Vagina (tissue), 2 donors: ENCODE measurements at regions not wholly inside any gene's neighbourhood (a gene's known extent, or its start where the extent isn't known, plus 50 kb on each side); places are given as distances from the start of the nearest gene placed in this dataset.

Experiments
- DNase-seq, 2 donors: peaks; one replicate each; pipeline ENCODE4 v3.0.0-alpha.2; 2017; ENCODE audit errors: extremely low spot score in 2 of 2
- H3K27ac ChIP-seq: fragments of 200-600 bp; sonication (generic); one replicate; pipeline ENCODE4 v1.5.1; 2019
- H3K27me3 ChIP-seq: fragments of 200-600 bp; sonication (generic); one replicate; pipeline ENCODE4 v1.5.1; 2019
- H3K36me3 ChIP-seq, 2 donors: fragments of 200-600 bp; sonication (generic); one replicate each; pipeline ENCODE4 v1.5.1; 2017 to 2019
- H3K4me1 ChIP-seq: fragments of 200-600 bp; sonication (generic); one replicate; pipeline ENCODE4 v1.5.1; 2019
- H3K4me3 ChIP-seq, 2 donors: fragments of 200-600 bp; sonication (generic); 1 replicate in 1 of 2; 2 replicates in 1 of 2; pipeline ENCODE4 v1.5.1; 2016 to 2019
- H3K9me3 ChIP-seq: fragments of 200-600 bp; sonication (generic); one replicate; pipeline ENCODE4 v1.5.1; 2019
- POLR2A ChIP-seq, 2 donors: fragments of 450-650 bp; IDR thresholded peaks; one replicate each; pipeline ENCODE4 v1.6.1; 2017; ENCODE audit warnings: antibody characterized with exemption in 2 of 2, mild to moderate bottlenecking in 2 of 2, moderate library complexity in 2 of 2
- POLR2AphosphoS5 ChIP-seq, 2 donors: sonication (generic); formaldehyde crosslinking; IDR thresholded peaks; one replicate each; pipeline ENCODE4 v1.9.0; 2017; ENCODE audit warnings: antibody characterized with exemption in 2 of 2, mild to moderate bottlenecking in 2 of 2, low read depth in 1 of 2; ENCODE audit not compliant: insufficient read depth in 1 of 2
- intact Hi-C: fragments of 100-400 bp; cut with DNase I; formaldehyde crosslinking; loops from one replicate; pipeline ENCODE4 v1.15.1; 2023
- TF ChIP-seq, protein P1 (sequence below), 3 experiments: fragments of 450-650 bp in 2 of 3; fragments of 200-600 bp in 1 of 3; sonication (generic) in 1 of 3; IDR thresholded peaks; one replicate each; pipeline ENCODE4 v1.5.1; 2017 to 2019; ENCODE audit warnings: antibody characterized with exemption in 3 of 3, mild to moderate bottlenecking in 2 of 3, moderate library complexity in 2 of 3

GRCh38 chr7:52506325-52506724 is 529.1 kb upstream of the POM121L12 start:
- Histone ChIP-seq H3K9me3 (no peaks in the 10 kb centered on the region), H3K27ac (no peak overlapping the region), H3K36me3 (no peaks in the 10 kb centered on the region), H3K27me3 (no peaks in the 10 kb centered on the region), H3K4me1 (no peaks in the 10 kb centered on the region), H3K4me3 (no peak overlapping the region)
- TF ChIP-seq POLR2A (IDR thresholded peaks at IDR 0.05) = no peak
- TF ChIP-seq, protein P1, sequence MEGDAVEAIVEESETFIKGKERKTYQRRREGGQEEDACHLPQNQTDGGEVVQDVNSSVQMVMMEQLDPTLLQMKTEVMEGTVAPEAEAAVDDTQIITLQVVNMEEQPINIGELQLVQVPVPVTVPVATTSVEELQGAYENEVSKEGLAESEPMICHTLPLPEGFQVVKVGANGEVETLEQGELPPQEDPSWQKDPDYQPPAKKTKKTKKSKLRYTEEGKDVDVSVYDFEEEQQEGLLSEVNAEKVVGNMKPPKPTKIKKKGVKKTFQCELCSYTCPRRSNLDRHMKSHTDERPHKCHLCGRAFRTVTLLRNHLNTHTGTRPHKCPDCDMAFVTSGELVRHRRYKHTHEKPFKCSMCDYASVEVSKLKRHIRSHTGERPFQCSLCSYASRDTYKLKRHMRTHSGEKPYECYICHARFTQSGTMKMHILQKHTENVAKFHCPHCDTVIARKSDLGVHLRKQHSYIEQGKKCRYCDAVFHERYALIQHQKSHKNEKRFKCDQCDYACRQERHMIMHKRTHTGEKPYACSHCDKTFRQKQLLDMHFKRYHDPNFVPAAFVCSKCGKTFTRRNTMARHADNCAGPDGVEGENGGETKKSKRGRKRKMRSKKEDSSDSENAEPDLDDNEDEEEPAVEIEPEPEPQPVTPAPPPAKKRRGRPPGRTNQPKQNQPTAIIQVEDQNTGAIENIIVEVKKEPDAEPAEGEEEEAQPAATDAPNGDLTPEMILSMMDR (IDR thresholded peaks at IDR 0.05) = no peak
- no peak for TF ChIP-seq POLR2AphosphoS5 (IDR thresholded peaks at IDR 0.05; ENCODE audit: insufficient read depth in 1 of 2, low read depth in 1 of 2)
- no peak for DNase-seq
- intact Hi-C loops = no loop called here

DNA sequence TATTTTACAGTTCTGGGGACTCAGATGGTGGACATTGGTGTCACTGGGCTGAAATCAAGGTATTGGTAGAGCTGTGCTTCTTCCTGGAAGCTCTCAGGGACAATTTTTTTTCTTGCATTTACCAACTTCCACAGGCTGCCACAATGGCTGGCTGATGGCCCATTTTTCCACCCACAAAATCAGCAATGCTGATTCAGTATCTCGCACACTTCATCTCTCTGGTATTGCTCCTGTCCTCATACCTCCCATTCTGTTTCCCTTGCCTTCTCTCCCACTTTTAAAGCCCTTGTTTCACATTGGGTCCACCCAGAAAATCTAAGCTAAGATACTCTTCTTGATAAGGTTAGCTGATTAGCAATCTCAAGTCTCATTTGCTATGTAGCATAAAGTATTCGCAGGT is 530.9 kb upstream of the POM121L12 start:
- H3K36me3 ChIP-seq = no peaks in the 10 kb centered on the region
- H3K9me3 ChIP-seq = no peaks in the 10 kb centered on the region
- DNase-seq = no peak
- TF ChIP-seq, protein P1 (IDR thresholded peaks at IDR 0.05) = no peak
- no peak for TF ChIP-seq POLR2A (IDR thresholded peaks at IDR 0.05)
- TF ChIP-seq POLR2AphosphoS5 (IDR thresholded peaks at IDR 0.05; ENCODE audit: insufficient read depth in 1 of 2, low read depth in 1 of 2) = no peak
- intact Hi-C loops = no loop called here
- no peaks in the 10 kb centered on the region for H3K27me3 ChIP-seq
- no peak overlapping the region for H3K27ac ChIP-seq
- H3K4me3 ChIP-seq = no peak overlapping the region
- H3K4me1 ChIP-seq = no peaks in the 10 kb centered on the region

- DNase-seq = no peak
- no peaks in the 10 kb centered on the region for H3K9me3 ChIP-seq
- no peaks in the 10 kb centered on the region for H3K27me3 ChIP-seq
- TF ChIP-seq POLR2A (IDR thresholded peaks at IDR 0.05) = no peak
- TF ChIP-seq POLR2AphosphoS5 (IDR thresholded peaks at IDR 0.05; ENCODE audit: insufficient read depth in 1 of 2, low read depth in 1 of 2) = no peak
- TF ChIP-seq, protein P1 (IDR thresholded peaks at IDR 0.05) = no peak
- no peak overlapping the region for H3K4me3 ChIP-seq
- H3K36me3 ChIP-seq = no peaks in the 10 kb centered on the region
- intact Hi-C loops = no loop called here
- no peak overlapping the region for H3K27ac ChIP-seq
- no peaks in the 10 kb centered on the region for H3K4me1 ChIP-seq
Observed at GRCh38 chr7:52502281-52502680, 533.2 kb upstream of the POM121L12 start.

DNA sequence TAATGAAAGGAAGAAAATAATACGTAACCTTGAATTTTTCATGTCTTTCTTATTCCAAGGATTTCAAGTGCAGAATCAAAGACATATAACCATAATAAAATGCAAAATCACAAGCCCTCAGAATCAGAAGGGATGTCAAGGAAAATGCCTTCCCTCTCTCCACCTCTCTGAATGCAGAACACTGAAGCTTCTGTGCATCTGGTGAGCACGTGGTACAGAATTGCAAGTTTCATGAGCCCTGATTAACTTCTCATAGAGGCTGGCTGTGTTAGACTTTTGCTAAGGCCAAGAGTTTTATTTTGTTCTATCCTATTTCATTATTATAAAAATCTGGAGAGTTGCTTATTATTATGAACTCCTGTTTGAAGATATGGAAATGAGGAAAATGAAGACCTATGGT is 533.7 kb upstream of the POM121L12 start:
- DNase-seq = no peak
- TF ChIP-seq, protein P1 (IDR thresholded peaks at IDR 0.05) = no peak
- no peak for TF ChIP-seq POLR2AphosphoS5 (IDR thresholded peaks at IDR 0.05; ENCODE audit: insufficient read depth in 1 of 2, low read depth in 1 of 2)
- no peak for TF ChIP-seq POLR2A (IDR thresholded peaks at IDR 0.05)
- Histone ChIP-seq H3K27ac (no peak overlapping the region), H3K36me3 (no peaks in the 10 kb centered on the region), H3K27me3 (no peaks in the 10 kb centered on the region), H3K4me1 (no peaks in the 10 kb centered on the region), H3K4me3 (no peak overlapping the region), H3K9me3 (no peaks in the 10 kb centered on the region)
- intact Hi-C loops = no loop called here

- TF ChIP-seq, protein P1 (IDR thresholded peaks at IDR 0.05) = no peak
- TF ChIP-seq POLR2AphosphoS5 (IDR thresholded peaks at IDR 0.05; ENCODE audit: insufficient read depth in 1 of 2, low read depth in 1 of 2) (no peak), POLR2A (IDR thresholded peaks at IDR 0.05) (no peak)
- no peak for DNase-seq
- Histone ChIP-seq H3K4me1 (no peaks in the 10 kb centered on the region), H3K36me3 (no peaks in the 10 kb centered on the region), H3K27ac (no peak overlapping the region), H3K4me3 (no peak overlapping the region), H3K27me3 (no peaks in the 10 kb centered on the region), H3K9me3 (no peaks in the 10 kb centered on the region)
- intact Hi-C loops = no loop called here
Observed at GRCh38 chr7:52500841-52501240, 534.6 kb upstream of the POM121L12 start.
